GM19397 (cell line): ENCODE measurements at regions not wholly inside any gene's neighbourhood (a gene's known extent, or its start where the extent isn't known, plus 50 kb on each side); places are given as distances from the start of the nearest gene placed in this dataset.
"Not testable (repeated sequence)": the region's sequence is repeated elsewhere in the genome, so short reads cannot be mapped to it uniquely, and the experiment has no call there.

Experiments used
- ATAC-seq: cut with Tn5 transposase; IDR thresholded peaks from one replicate; pipeline ENCODE4 v1.9.1; 2021; ENCODE audit warnings: mild to moderate bottlenecking, moderate library complexity; ENCODE audit not compliant: unreplicated experiment

- ATAC-seq = no peak
These were observed 782.8 kb downstream of the BCL11A start for GRCh38 chr2:59770651-59771050.

DNA sequence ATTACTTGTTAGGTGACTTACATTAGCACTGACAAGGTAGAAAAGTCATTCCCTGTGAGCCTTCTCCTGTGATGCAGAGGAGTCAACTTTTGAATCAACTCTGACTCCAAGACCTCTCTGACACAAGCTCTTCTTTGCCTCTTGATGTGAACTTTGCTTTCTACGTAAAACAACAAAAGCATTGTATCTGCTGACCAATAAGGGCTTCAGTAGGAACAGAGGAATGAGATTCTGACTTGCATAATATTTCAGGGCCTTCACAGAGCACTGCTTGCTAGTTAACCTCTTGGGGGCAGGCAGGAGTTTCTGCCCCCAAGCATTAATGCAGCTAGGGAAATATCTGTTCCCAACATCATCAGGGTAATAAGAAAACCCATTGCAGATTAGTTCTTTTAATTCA is 791.5 kb downstream of the BCL11A start:
- no peak for ATAC-seq

DNA sequence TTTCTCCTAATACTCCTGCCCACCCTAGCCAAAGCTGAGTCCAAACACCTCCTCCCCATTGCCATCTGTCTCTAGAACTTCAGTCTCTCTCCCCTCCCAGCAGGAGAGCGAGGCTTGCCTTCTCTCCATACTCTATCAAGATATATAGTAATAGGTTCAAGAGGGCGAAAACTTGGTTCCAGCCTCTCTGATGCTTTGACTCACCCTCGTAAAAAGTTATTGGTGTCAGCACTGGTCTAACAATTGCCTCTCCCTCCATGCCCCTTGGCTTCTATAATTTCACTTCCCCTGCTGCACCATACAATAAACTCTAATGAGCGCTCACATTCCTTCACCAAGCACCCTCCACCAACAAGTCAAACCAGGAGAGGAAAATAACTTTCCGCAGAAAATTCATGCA is 797.3 kb downstream of the BCL11A start:
- no peak for ATAC-seq

DNA sequence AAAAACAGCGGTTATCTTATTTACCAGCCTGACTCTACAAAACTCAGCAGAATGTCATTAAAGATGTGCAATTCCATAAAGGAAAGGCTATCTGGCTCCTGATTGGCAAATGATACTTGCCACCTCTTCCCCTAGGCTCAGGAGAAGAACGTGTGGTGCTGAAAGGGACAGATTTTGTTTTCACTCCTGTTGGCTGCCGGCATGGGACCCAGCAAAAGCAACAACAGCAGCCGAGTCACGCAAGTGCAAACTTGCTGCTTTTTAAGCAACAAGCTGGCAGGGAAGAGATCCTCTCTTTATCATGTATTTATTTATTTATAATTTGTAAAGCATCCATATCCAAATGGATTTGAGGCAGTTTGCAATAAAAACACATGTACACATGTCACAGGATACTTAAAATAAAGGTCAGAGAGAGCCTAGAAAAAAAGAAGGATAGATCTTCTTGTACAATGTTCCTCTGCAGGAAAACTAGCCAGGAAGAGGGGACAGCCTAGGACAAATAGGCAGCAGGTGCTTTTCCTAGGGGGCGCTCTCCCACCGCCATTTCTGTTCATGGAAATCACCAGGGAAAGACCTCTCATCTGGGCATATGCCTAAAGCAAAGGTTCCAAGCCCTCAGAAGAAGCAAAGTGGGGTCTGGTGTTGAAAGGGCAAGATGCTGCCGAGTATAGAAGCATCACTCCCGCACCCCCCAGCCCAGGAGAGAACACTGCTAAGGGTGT is 799.3 kb downstream of the BCL11A start:
- no peak for ATAC-seq

- no peak for ATAC-seq
These were observed 800.9 kb downstream of the BCL11A start for GRCh38 chr2:59752512-59752911.

DNA sequence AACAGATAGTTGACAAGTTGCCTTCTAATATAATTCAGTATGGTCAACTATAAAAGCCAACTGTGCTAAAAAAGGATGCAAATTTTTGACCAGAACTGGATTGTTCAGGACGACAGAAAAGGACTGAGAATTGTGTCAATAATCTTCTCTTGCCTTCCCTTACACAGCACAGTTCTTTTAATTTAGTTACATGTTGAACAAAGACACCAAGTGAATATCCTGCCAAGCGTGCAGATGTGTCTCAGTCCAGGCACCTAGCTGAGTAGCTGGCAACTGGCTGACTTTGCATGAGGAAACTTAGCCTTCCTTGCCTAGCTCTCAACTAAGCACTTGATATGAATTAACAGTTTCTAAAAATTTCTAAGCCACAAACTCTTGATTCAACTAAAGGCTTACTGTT is 801.4 kb downstream of the BCL11A start:
- ATAC-seq = no peak

- ATAC-seq = not testable (repeated sequence)
These were observed 802.2 kb downstream of the BCL11A start for GRCh38 chr2:59751214-59751613.

GRCh38 chr2:59746291-59746690 is 807.2 kb downstream of the BCL11A start:
- ATAC-seq = no peak

- no peak for ATAC-seq
These were observed 808.4 kb downstream of the BCL11A start for GRCh38 chr2:59745085-59745484.

- no peak for ATAC-seq
These were observed 809.0 kb downstream of the BCL11A start for GRCh38 chr2:59744436-59744835.

DNA sequence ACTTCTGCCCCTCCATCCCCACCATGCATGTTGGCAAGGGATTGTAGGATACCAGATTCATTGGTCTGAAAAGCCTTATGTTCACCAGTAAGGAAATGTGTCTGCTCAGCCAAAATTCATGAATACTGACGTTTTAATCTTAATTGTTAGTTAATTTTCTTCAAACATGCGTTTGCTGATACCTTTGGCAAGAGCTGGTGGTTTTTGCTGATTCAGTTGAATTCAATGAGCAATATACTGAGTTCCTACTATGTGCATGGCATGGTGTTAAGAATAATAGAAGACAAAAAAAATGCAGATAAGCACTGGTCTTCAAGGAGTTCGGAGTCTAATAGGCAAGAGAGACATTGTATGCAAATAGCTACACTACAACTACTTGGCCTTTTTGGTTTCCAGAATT is 811.6 kb downstream of the BCL11A start:
- ATAC-seq = no peak

GRCh38 chr2:59739166-59739565 is 814.3 kb downstream of the BCL11A start:
- no peak for ATAC-seq

GRCh38 chr2:59737299-59737698 is 816.2 kb downstream of the BCL11A start:
- ATAC-seq = no peak

DNA sequence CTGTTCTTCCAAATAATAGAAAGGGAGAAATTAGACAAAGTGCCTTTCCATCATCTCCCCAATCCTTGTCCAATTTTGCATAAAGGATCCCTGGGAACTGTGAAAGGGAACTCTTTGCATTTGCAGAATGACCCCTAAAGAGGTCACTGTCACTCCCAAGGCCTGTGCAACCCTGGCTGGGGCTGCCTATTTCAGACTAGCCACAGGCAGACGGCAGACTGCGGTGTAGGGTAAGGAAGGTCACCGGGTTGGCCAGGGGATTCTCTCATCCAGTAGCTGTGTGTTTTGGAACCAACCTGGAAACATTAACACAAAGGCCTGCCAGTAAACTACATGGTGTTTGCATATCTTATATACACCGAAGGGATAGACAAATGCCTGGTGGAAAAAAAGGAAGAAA is 818.7 kb downstream of the BCL11A start:
- no peak for ATAC-seq

- ATAC-seq = no peak
These were observed 819.5 kb downstream of the BCL11A start for GRCh38 chr2:59733970-59734369.

GRCh38 chr2:59733567-59733930 is 819.9 kb downstream of the BCL11A start:
- ATAC-seq = no peak

DNA sequence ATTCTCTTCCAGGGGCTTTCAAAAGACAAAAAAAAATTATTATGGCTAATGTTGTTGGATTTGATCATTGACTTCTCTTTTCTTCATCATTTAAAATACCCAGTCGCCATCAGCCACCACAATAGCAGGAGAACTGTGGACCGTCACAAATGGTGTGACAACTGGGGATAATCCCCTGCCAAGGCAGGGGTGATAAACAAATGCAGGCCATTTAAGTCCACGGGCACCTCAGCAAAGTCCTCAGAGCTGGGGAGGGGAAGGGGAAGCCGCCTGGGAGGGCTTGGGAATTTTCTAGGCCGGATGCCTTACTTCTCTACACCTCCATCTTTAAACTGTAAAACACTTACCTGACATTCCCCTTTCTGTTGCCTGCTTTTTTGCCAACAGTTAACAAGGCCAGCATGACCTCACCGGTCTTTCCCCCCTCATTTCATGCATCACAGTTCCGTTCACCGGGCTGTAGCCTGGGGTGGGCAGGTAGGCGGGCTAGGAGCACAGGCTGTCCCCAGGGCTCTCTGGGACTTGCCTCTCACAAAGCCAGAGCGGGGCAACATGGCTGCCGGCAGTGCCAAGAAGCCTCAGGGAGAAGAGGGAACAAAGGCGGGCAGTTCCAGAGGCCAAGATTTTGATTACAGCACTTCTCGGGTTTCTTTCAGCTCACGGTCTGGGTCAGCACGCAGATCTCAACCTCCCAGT is 820.4 kb downstream of the BCL11A start:
- ATAC-seq = no peak

DNA sequence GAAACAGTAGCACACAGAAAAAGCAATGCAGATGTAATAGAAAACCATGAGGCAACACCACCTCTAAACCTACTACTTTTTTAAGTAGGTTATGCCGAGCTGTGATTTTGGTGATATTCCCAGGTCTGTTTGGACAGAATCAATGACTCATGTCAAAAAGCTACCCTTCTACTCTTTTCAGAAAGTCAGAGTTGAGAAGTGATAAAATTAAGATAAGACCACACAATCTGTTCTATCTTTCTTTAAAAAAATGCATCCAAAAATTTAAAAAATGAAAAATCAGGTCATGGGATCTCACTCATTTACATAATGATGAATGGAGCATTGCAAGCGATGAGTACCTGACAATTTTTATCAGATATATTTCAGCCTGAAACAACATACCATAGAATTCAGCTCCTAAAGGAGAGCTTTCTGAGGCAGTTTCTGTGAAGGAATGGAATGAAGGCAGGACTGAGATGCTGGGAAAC is 826.3 kb downstream of the BCL11A start:
- no peak for ATAC-seq

- no peak for ATAC-seq
These were observed 827.0 kb downstream of the BCL11A start for GRCh38 chr2:59726228-59727120.

- ATAC-seq = no peak
These were observed 828.7 kb downstream of the BCL11A start for GRCh38 chr2:59724746-59725145.

- ATAC-seq = no peak
These were observed 833.1 kb downstream of the BCL11A start for GRCh38 chr2:59720296-59720866.
